MM.1S (cell line): ENCODE measurements at regions not wholly inside any gene's neighbourhood (a gene's known extent, or its start where the extent isn't known, plus 50 kb on each side); places are given as distances from the start of the nearest gene placed in this dataset.
A peak's percentile ranks its signal among the peaks of the same experiment; 100 is the strongest.

Source experiments
- DNase-seq: peaks from one replicate; pipeline ENCODE4 v3.0.0-alpha.2; 2015
- H2AFZ ChIP-seq: fragments of 300-600 bp; sonication (generic); 2 replicates; pipeline ENCODE4 v1.6.0; 2016; ENCODE audit warnings: antibody characterized with exemption, low read length
- H3F3A ChIP-seq: fragments of 300-600 bp; sonication (generic); 2 replicates; pipeline ENCODE4 v1.6.1; 2016; ENCODE audit warnings: mild to moderate bottlenecking, antibody characterized with exemption, low read length, moderate library complexity, mixed read lengths; ENCODE audit not compliant: insufficient read depth
- H3K27ac ChIP-seq: fragments of 300-600 bp; sonication (generic); 2 replicates; pipeline ENCODE4 v1.5.1; 2016; ENCODE audit warnings: mild to moderate bottlenecking, low read length
- H3K27me3 ChIP-seq: fragments of 300-600 bp; sonication (generic); replicated peaks from 2 replicates; pipeline ENCODE4 v1.6.0; 2016; ENCODE audit warnings: low read length; ENCODE audit not compliant: insufficient read depth
- H3K36me3 ChIP-seq: fragments of 300-600 bp; sonication (generic); replicated peaks from 2 replicates; pipeline ENCODE4 v1.6.1; 2016; ENCODE audit warnings: mild to moderate bottlenecking, low read length, mixed read lengths; ENCODE audit not compliant: insufficient read depth
- H3K4me1 ChIP-seq: fragments of 300-600 bp; sonication (generic); 2 replicates; pipeline ENCODE4 v1.6.1; 2016; ENCODE audit warnings: low read length, mixed read lengths
- H3K4me2 ChIP-seq: fragments of 300-600 bp; sonication (generic); 2 replicates; pipeline ENCODE4 v1.6.0; 2016; ENCODE audit warnings: low read depth, low read length
- H3K4me3 ChIP-seq: fragments of 300-600 bp; sonication (generic); 2 replicates; pipeline ENCODE4 v1.5.1; 2016; ENCODE audit warnings: low read length, mixed read lengths
- H3K79me2 ChIP-seq: fragments of 300-600 bp; sonication (generic); 2 replicates; pipeline ENCODE4 v1.6.1; 2016; ENCODE audit warnings: mixed run types, low read length, mixed read lengths
- H3K9ac ChIP-seq: fragments of 300-600 bp; sonication (generic); 2 replicates; pipeline ENCODE4 v1.6.1; 2016; ENCODE audit warnings: low read length, mixed read lengths
- H3K9me2 ChIP-seq: fragments of 300-600 bp; sonication (generic); replicated peaks from 2 replicates; pipeline ENCODE4 v1.6.1; 2016; ENCODE audit warnings: mild to moderate bottlenecking, low read length, mixed read lengths; ENCODE audit not compliant: insufficient read depth
- H3K9me3 ChIP-seq: fragments of 300-600 bp; sonication (generic); replicated peaks from 2 replicates; pipeline ENCODE4 v1.6.1; 2016; ENCODE audit warnings: mild to moderate bottlenecking, low read length, mixed read lengths; ENCODE audit not compliant: insufficient read depth
- H4K20me1 ChIP-seq: fragments of 300-600 bp; sonication (generic); 2 replicates; pipeline ENCODE4 v1.6.1; 2016; ENCODE audit warnings: mild to moderate bottlenecking, low read length, moderate library complexity, mixed read lengths; ENCODE audit not compliant: insufficient read depth
- EZH2 ChIP-seq: fragments of 300-600 bp; sonication (generic); optimal IDR thresholded peaks from 2 replicates; pipeline ENCODE3; 2017; ENCODE audit warnings: low read depth, mild to moderate bottlenecking, antibody characterized with exemption, low read length, mixed read lengths
- EZH2phosphoT487 ChIP-seq: fragments of 300-600 bp; sonication (generic); IDR thresholded peaks from 2 replicates; pipeline ENCODE4 v1.6.1; 2018; ENCODE audit warnings: antibody characterized with exemption, low read length
- TF ChIP-seq, protein P1 (sequence below): fragments of 300-600 bp; sonication (generic); IDR thresholded peaks from 2 replicates; pipeline ENCODE4 v1.5.1; 2016; ENCODE audit warnings: antibody characterized with exemption, low read length, mixed read lengths

DNA sequence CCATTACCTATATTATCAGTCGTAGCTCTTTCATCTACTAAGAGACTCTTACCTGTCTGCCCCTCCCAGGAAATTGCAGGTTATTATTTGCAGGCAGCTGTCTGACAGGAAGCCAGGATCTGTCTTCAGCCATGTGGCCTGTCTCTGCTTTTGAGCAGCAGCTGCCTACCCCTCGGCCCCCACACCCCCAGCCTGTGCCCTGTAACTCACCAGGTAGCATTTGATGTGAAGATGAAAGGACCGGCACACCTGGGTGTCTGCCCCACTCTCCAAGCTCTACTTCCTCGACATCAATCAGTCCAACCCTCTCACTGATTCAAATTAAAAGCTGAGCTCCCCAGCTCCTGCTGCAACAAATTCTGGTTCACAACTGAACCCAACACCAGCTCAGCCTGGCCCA is 197.2 kb upstream of the CTNNB1 start:
- Histone ChIP-seq H3K9me3 (no peaks in the 10 kb centered on the region), H3K79me2 (no peaks in the 10 kb centered on the region), H2AFZ (peak overlapping the region; percentile 36; the same call in 1 of the 2 replicates), H3K27me3 (no peaks in the 10 kb centered on the region), H3K9me2 (no peaks in the 10 kb centered on the region), H4K20me1 (no peaks in the 10 kb centered on the region), H3K36me3 (no peaks in the 10 kb centered on the region), H3K4me1 (peaks cover 17% of the 10 kb centered on the region), H3K27ac (peak overlapping the region; percentile 52; the same call in 1 of the 2 replicates), H3K9ac (no peak overlapping the region), H3K4me2 (peak overlapping the region; percentile 8; the same call in 1 of the 2 replicates), H3K4me3 (no peak overlapping the region), H3F3A (peaks cover 4% of the 10 kb centered on the region; the same call in 1 of the 2 replicates)
- TF ChIP-seq EZH2 (no peak), EZH2phosphoT487 (no peak)
- TF ChIP-seq, protein P1, sequence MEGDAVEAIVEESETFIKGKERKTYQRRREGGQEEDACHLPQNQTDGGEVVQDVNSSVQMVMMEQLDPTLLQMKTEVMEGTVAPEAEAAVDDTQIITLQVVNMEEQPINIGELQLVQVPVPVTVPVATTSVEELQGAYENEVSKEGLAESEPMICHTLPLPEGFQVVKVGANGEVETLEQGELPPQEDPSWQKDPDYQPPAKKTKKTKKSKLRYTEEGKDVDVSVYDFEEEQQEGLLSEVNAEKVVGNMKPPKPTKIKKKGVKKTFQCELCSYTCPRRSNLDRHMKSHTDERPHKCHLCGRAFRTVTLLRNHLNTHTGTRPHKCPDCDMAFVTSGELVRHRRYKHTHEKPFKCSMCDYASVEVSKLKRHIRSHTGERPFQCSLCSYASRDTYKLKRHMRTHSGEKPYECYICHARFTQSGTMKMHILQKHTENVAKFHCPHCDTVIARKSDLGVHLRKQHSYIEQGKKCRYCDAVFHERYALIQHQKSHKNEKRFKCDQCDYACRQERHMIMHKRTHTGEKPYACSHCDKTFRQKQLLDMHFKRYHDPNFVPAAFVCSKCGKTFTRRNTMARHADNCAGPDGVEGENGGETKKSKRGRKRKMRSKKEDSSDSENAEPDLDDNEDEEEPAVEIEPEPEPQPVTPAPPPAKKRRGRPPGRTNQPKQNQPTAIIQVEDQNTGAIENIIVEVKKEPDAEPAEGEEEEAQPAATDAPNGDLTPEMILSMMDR, result no peak
- peak; percentile 82 for DNase-seq

DNA sequence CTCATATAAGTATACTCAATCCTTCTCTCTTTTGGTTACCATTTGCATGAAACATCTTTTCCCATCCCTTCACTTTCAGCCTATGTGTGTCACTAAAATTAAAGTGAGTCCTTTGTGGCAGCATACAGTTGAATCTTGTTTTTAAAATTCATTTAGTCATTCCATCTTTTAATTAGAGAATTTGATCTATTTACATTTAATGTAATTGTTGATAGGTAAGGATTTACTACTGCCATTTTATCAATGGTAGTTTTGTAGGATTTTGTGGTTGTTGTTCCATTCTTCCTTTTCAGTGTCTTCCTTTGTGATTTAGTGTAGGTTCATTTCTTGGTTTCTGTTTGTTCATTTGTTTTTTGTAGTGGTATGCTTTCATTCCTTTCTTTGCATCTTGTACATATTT is 191.9 kb upstream of the CTNNB1 start:
- no peak overlapping the region for H3K9ac ChIP-seq
- H2AFZ ChIP-seq, result no peak overlapping the region
- no peak overlapping the region for H3K4me2 ChIP-seq
- TF ChIP-seq, protein P1, result no peak
- TF ChIP-seq EZH2 (no peak), EZH2phosphoT487 (no peak)
- no peak overlapping the region for H3K4me3 ChIP-seq
- no peaks in the 10 kb centered on the region for H3K36me3 ChIP-seq
- H3F3A ChIP-seq, result no peaks in the 10 kb centered on the region
- H3K27me3 ChIP-seq, result no peaks in the 10 kb centered on the region
- H3K4me1 ChIP-seq, result peaks cover 2% of the 10 kb centered on the region
- no peaks in the 10 kb centered on the region for H4K20me1 ChIP-seq
- no peaks in the 10 kb centered on the region for H3K9me2 ChIP-seq
- no peak for DNase-seq
- H3K9me3 ChIP-seq, result no peaks in the 10 kb centered on the region
- no peaks in the 10 kb centered on the region for H3K79me2 ChIP-seq
- no peak overlapping the region for H3K27ac ChIP-seq

DNA sequence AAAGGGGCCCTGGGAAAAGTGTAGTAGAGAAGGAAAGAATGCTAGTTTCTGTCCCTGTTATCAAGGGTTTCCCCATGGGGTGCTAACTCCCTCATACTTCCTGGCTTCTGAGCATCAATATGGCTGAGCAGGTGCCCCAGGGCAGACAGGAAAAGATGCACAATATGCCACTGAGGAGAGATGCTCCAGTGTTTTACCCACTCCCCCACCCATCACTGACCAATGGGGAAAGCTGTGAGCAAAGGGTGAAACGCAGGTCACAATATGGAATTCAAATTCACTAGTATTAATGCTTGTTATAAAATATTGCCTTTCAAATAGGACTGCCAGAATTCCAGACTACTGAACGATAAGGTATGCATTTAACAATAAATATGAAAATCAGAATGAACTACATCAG is 187.5 kb upstream of the CTNNB1 start:
- no peak overlapping the region for H3K27ac ChIP-seq
- TF ChIP-seq, protein P1, result no peak
- no peak for TF ChIP-seq EZH2
- TF ChIP-seq EZH2phosphoT487, result no peak

More for the DNA sequence above, 187.5 kb upstream of the CTNNB1 start:
- Histone ChIP-seq H3K27me3 (no peaks in the 10 kb centered on the region), H2AFZ (no peak overlapping the region), H3K36me3 (no peaks in the 10 kb centered on the region), H3K79me2 (no peaks in the 10 kb centered on the region), H4K20me1 (no peaks in the 10 kb centered on the region), H3K4me2 (no peak overlapping the region), H3K4me3 (no peak overlapping the region), H3K9me3 (no peaks in the 10 kb centered on the region), H3K4me1 (no peaks in the 10 kb centered on the region), H3F3A (no peaks in the 10 kb centered on the region), H3K9me2 (no peaks in the 10 kb centered on the region), H3K9ac (no peak overlapping the region)
- DNase-seq, result no peak
